ENCODE measurements at regions not wholly inside any gene's neighbourhood (a gene's known extent, or its start where the extent isn't known, plus 50 kb on each side); places are given as distances from the start of the nearest gene placed in this dataset.

DNA sequence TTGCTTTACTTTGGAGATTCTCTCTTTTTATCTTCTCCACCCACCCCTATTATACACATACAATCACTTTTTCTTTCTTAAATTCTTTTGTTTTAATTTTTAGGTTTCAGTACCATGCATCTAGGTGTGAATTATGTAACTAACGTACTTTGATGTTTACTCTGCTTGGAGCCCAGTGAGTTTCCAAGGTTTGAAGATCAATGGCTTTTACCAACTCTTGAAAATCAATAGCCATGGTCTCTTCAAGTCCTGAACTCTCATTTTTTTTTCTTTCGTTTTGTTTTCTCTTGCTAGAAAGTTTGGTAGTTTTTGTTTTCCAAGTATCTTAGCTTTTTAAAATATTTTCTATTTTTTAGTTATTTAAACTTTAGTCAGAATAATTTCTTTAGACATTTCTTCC is 417.2 kb downstream of the ZBBX start:
- no peak overlapping the region for H2AFZ ChIP-seq (ENCODE audit: low read depth, low read length)
- H3K36me3 ChIP-seq (ENCODE audit: insufficient read depth, low read length): no peaks in the 10 kb centered on the region
- no peak overlapping the region for H3K4me2 ChIP-seq (ENCODE audit: low read length)
- no peak overlapping the region for H3K9ac ChIP-seq (ENCODE audit: low read length)
- no peaks in the 10 kb centered on the region for H4K20me1 ChIP-seq (ENCODE audit: insufficient read depth)
- no peak for TF ChIP-seq SMC3 (conservative IDR thresholded peaks at IDR 0.05; ENCODE audit: poor library complexity)
- H3K27me3 ChIP-seq (ENCODE audit: insufficient read depth, low read depth, low read length): no peaks in the 10 kb centered on the region
- H3K27ac ChIP-seq (ENCODE audit: low read length): no peak overlapping the region
- H3K4me3 ChIP-seq (ENCODE audit: low read length): no peak overlapping the region
- no peaks in the 10 kb centered on the region for H3K79me2 ChIP-seq (replicated peaks; ENCODE audit: insufficient read depth, low read length)
- H3K9me2 ChIP-seq (ENCODE audit: insufficient read depth, low read length): no peaks in the 10 kb centered on the region
- H3F3A ChIP-seq (ENCODE audit: insufficient read depth, low read length, poor library complexity, severe bottlenecking): no peaks in the 10 kb centered on the region
- no peaks in the 10 kb centered on the region for H3K9me3 ChIP-seq (ENCODE audit: low read length)

GRCh38 chr3:166957121-166957520 is 423.0 kb downstream of the ZBBX start:
- H3K79me2 ChIP-seq (replicated peaks; ENCODE audit: insufficient read depth, low read length): no peaks in the 10 kb centered on the region
- H3K9me2 ChIP-seq (ENCODE audit: insufficient read depth, low read length): no peaks in the 10 kb centered on the region
- no peaks in the 10 kb centered on the region for H3K27me3 ChIP-seq (ENCODE audit: insufficient read depth, low read depth, low read length)
- H3K9ac ChIP-seq (ENCODE audit: low read length): no peak overlapping the region
- no peak overlapping the region for H2AFZ ChIP-seq (ENCODE audit: low read depth, low read length)
- TF ChIP-seq SMC3 (conservative IDR thresholded peaks at IDR 0.05; ENCODE audit: poor library complexity) (no peak), REST (IDR thresholded peaks at IDR 0.05; ENCODE audit: borderline replicate concordance) (no peak), EZH2 (IDR thresholded peaks at IDR 0.05; ENCODE audit: borderline replicate concordance, insufficient read depth, low read length, poor library complexity, severe bottlenecking) (no peak), RAD21 (conservative IDR thresholded peaks at IDR 0.05) (no peak), TAF1 (IDR thresholded peaks at IDR 0.05; ENCODE audit: low read depth) (no peak), MXI1 (conservative IDR thresholded peaks at IDR 0.05; ENCODE audit: poor library complexity, severe bottlenecking) (no peak), POLR2AphosphoS5 (IDR thresholded peaks at IDR 0.05) (no peak)
- no peaks in the 10 kb centered on the region for H3K36me3 ChIP-seq (ENCODE audit: insufficient read depth, low read length)
- H4K20me1 ChIP-seq (ENCODE audit: insufficient read depth): no peaks in the 10 kb centered on the region
- H3K4me3 ChIP-seq (ENCODE audit: low read length): no peak overlapping the region
- no peaks in the 10 kb centered on the region for H3K9me3 ChIP-seq (ENCODE audit: low read length)
- no peak overlapping the region for H3K27ac ChIP-seq (ENCODE audit: low read length)
- H3F3A ChIP-seq (ENCODE audit: insufficient read depth, low read length, poor library complexity, severe bottlenecking): no peaks in the 10 kb centered on the region
- H3K4me2 ChIP-seq (ENCODE audit: low read length): no peak overlapping the region

DNA sequence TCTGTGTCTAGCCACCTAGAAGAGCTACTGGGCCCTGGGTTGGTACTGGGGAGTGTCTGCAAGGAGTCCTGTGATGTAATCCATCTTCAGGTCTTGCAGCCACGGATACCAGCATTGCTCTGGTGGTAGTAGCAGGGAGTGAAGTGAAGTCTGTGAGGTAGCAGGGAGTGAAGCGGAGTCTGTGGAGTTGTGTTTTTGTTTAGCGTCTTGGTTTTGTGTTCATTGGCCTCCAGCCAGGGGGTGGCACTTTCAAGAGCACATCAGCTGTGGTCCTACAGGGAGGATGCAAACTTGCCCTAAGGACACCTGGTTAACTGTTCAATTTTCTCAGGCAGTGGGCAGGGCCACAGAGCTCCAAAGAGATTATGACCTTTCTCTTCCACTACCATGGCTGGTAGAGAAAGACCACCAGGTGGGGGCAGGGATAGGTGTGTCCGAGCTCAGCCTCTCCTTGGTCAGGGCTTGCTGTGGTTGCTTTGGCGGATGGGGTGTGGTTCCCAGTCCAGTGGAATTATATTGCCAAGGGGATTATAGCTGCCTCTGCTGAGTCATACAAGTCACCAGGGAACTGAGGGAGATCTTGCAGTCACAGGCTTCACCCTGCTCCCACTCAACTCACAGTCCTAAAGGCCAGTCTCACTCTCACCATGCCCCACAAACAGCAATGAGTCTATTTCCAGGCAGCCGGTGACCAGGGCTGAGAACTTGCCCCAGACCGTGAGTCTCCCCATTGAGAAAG is 424.7 kb downstream of the ZBBX start:
- Histone ChIP-seq H3K27ac (ENCODE audit: low read length) (no peak overlapping the region), H2AFZ (ENCODE audit: low read depth, low read length) (no peak overlapping the region), H3K9me3 (ENCODE audit: low read length) (no peaks in the 10 kb centered on the region), H4K20me1 (ENCODE audit: insufficient read depth) (no peaks in the 10 kb centered on the region), H3K79me2 (replicated peaks; ENCODE audit: insufficient read depth, low read length) (no peaks in the 10 kb centered on the region), H3K27me3 (ENCODE audit: insufficient read depth, low read depth, low read length) (no peaks in the 10 kb centered on the region), H3F3A (ENCODE audit: insufficient read depth, low read length, poor library complexity, severe bottlenecking) (no peaks in the 10 kb centered on the region), H3K9ac (ENCODE audit: low read length) (no peak overlapping the region), H3K4me2 (ENCODE audit: low read length) (no peak overlapping the region), H3K9me2 (ENCODE audit: insufficient read depth, low read length) (no peaks in the 10 kb centered on the region), H3K36me3 (ENCODE audit: insufficient read depth, low read length) (no peaks in the 10 kb centered on the region), H3K4me3 (ENCODE audit: low read length) (no peak overlapping the region)
- no peak for TF ChIP-seq EP300 (conservative IDR thresholded peaks at IDR 0.05; ENCODE audit: poor library complexity, severe bottlenecking)
- no peak for TF ChIP-seq REST (IDR thresholded peaks at IDR 0.05; ENCODE audit: borderline replicate concordance)
- TF ChIP-seq TAF1 (IDR thresholded peaks at IDR 0.05; ENCODE audit: low read depth): no peak
- no peak for TF ChIP-seq SMC3 (conservative IDR thresholded peaks at IDR 0.05; ENCODE audit: poor library complexity)
- TF ChIP-seq CTCF (IDR thresholded peaks at IDR 0.05; ENCODE audit: poor library complexity, severe bottlenecking): no peak
- TF ChIP-seq RAD21 (conservative IDR thresholded peaks at IDR 0.05): no peak
- no peak for TF ChIP-seq MXI1 (conservative IDR thresholded peaks at IDR 0.05; ENCODE audit: poor library complexity, severe bottlenecking)
- TF ChIP-seq EZH2 (IDR thresholded peaks at IDR 0.05; ENCODE audit: borderline replicate concordance, insufficient read depth, low read length, poor library complexity, severe bottlenecking): no peak
- TF ChIP-seq POLR2AphosphoS5 (IDR thresholded peaks at IDR 0.05): no peak

Data from neural cell (in vitro differentiated cells).